PC-9 (cell line): ENCODE measurements at regions not wholly inside any gene's neighbourhood (a gene's known extent, or its start where the extent isn't known, plus 50 kb on each side); places are given as distances from the start of the nearest gene placed in this dataset.

Experiments used
- BruUV-seq: library from RNA; stranded (reverse); fragments of 400-500 nt; replicated peaks from 2 replicates; lab custom pipeline; 2021; lab: Mats Ljungman, UMichigan
- CTCF ChIA-PET: fragments of 300-600 bp; sonication (Branson Sonifier 250); formaldehyde crosslinking; loops from one replicate; lab custom pipeline; 2022; ENCODE audit warnings: antibody characterized with exemption; lab: Charles Lee
- POLR2A ChIA-PET: fragments of 300-600 bp; sonication (Branson Sonifier 250); formaldehyde crosslinking; loops from one replicate; lab custom pipeline; 2022; ENCODE audit warnings: antibody characterized with exemption; ENCODE audit not compliant: unreplicated experiment; lab: Charles Lee
- DNase-seq, 2 experiments: peaks; one replicate each; pipeline versions ENCODE4 v3.0.0 to v3.0.0-alpha.2; 2015 to 2022; ENCODE audit warnings: mixed read lengths in 1 of 2
- H2AFZ ChIP-seq: fragments of 200-600 bp; sonication (generic); 2 replicates; pipeline ENCODE4 v1.8.1; 2017; ENCODE audit warnings: antibody characterized with exemption
- H3F3A ChIP-seq: fragments of 200-600 bp; sonication (generic); 2 replicates; pipeline ENCODE4 v1.8.1; 2017; ENCODE audit warnings: antibody characterized with exemption, mild to moderate bottlenecking, low read depth; ENCODE audit not compliant: insufficient read depth
- H3K27ac ChIP-seq: fragments of 200-600 bp; sonication (generic); 2 replicates; pipeline ENCODE4 v1.6.1; 2016; ENCODE audit warnings: mixed run types
- H3K27me3 ChIP-seq: fragments of 200-600 bp; sonication (generic); 2 replicates; pipeline ENCODE4 v1.6.1; 2016; ENCODE audit warnings: low read depth, mixed run types; ENCODE audit not compliant: insufficient read depth
- H3K36me3 ChIP-seq: fragments of 200-600 bp; sonication (generic); 2 replicates; pipeline ENCODE4 v1.6.1; 2016; ENCODE audit warnings: low read depth, mixed run types
- H3K4me1 ChIP-seq: fragments of 200-600 bp; sonication (generic); replicated peaks from 2 replicates; pipeline ENCODE4 v1.6.1; 2016; ENCODE audit warnings: mixed run types; ENCODE audit not compliant: insufficient read depth
- H3K4me2 ChIP-seq: fragments of 200-600 bp; sonication (generic); 2 replicates; pipeline ENCODE4 v1.6.1; 2017; ENCODE audit warnings: mixed run types
- H3K4me3 ChIP-seq: fragments of 200-600 bp; sonication (generic); 2 replicates; pipeline ENCODE4 v1.6.1; 2016; ENCODE audit warnings: mixed run types
- H3K79me2 ChIP-seq: fragments of 200-600 bp; sonication (generic); 2 replicates; pipeline ENCODE4 v1.6.1; 2017; ENCODE audit warnings: low read depth, mixed run types
- H3K9me2 ChIP-seq: fragments of 200-600 bp; sonication (generic); 2 replicates; pipeline ENCODE4 v1.8.1; 2017; ENCODE audit warnings: mild to moderate bottlenecking; ENCODE audit not compliant: insufficient read depth
- H3K9me3 ChIP-seq: fragments of 200-600 bp; sonication (generic); 2 replicates; pipeline ENCODE4 v1.8.1; 2016; ENCODE audit warnings: low read depth; ENCODE audit not compliant: insufficient read depth
- H4K20me1 ChIP-seq: fragments of 200-600 bp; sonication (generic); 2 replicates; pipeline ENCODE4 v1.8.1; 2017; ENCODE audit not compliant: insufficient read depth
- EZH2 ChIP-seq: fragments of 200-600 bp; sonication (generic); IDR thresholded peaks from 2 replicates; pipeline ENCODE4 v1.8.0; 2017; ENCODE audit warnings: antibody characterized with exemption, low read depth
- intact Hi-C: fragments of 100-400 bp; cut with micrococcal nuclease; formaldehyde crosslinking; loops from one replicate; pipeline ENCODE4 v1.10.0; 2022; ENCODE audit not compliant: unreplicated experiment
- TF ChIP-seq, protein P1 (sequence below): fragments of 200-600 bp; sonication (generic); conservative IDR thresholded peaks from 2 replicates; pipeline ENCODE4 v1.6.1; 2017; ENCODE audit warnings: mixed run types, antibody characterized with exemption, mild to moderate bottlenecking, moderate library complexity

DNA sequence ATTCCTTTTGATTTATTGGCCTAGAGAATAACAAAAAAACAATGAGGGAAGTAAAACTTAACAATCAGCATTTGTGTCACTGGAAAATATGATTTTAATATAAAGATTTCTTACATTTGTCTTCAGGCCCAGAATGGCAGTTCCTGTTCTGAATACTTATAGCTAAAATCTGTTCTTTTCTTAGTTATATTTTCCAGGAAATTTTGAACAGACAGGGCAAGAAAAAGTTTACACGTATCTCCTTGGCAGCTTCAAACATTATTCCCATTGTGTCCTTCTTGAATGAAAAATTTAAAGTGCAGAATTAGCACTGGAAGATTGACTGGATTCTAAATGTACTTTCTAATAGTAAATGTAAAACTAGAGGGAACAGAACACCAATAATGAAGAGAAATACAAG, 1454.0 kb upstream of the PIK3C3 start:
- no peaks in the 10 kb centered on the region for H3K36me3 ChIP-seq
- no peaks in the 10 kb centered on the region for H3F3A ChIP-seq
- no peaks in the 10 kb centered on the region for H3K27me3 ChIP-seq
- H3K9me3 ChIP-seq = no peaks in the 10 kb centered on the region
- TF ChIP-seq EZH2 = no peak
- TF ChIP-seq, protein P1, sequence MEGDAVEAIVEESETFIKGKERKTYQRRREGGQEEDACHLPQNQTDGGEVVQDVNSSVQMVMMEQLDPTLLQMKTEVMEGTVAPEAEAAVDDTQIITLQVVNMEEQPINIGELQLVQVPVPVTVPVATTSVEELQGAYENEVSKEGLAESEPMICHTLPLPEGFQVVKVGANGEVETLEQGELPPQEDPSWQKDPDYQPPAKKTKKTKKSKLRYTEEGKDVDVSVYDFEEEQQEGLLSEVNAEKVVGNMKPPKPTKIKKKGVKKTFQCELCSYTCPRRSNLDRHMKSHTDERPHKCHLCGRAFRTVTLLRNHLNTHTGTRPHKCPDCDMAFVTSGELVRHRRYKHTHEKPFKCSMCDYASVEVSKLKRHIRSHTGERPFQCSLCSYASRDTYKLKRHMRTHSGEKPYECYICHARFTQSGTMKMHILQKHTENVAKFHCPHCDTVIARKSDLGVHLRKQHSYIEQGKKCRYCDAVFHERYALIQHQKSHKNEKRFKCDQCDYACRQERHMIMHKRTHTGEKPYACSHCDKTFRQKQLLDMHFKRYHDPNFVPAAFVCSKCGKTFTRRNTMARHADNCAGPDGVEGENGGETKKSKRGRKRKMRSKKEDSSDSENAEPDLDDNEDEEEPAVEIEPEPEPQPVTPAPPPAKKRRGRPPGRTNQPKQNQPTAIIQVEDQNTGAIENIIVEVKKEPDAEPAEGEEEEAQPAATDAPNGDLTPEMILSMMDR = no peak
- no peak overlapping the region for H3K4me2 ChIP-seq
- ChIA-PET CTCF (no interaction called here), POLR2A (interaction anchor here (0.6 kb wide), 1 partner anchor 78 kb away, joined by 5 read pairs; no protein-coding TSS in a partner anchor)
- intact Hi-C loops = no loop called here
- no peaks in the 10 kb centered on the region for H4K20me1 ChIP-seq
- no peaks in the 10 kb centered on the region for H3K79me2 ChIP-seq
- H2AFZ ChIP-seq = no peak overlapping the region
- no peaks in the 10 kb centered on the region for H3K4me1 ChIP-seq
- no peak overlapping the region for H3K4me3 ChIP-seq
- no TSS peak for BruUV-seq
- H3K27ac ChIP-seq = no peak overlapping the region
- no peaks in the 10 kb centered on the region for H3K9me2 ChIP-seq
- DNase-seq = no peak

GRCh38 chr18:40494603-40495002, 1460.4 kb upstream of the PIK3C3 start:
- Histone ChIP-seq H3K4me1 (no peaks in the 10 kb centered on the region), H4K20me1 (no peaks in the 10 kb centered on the region), H3F3A (no peaks in the 10 kb centered on the region), H3K27ac (no peak overlapping the region), H2AFZ (no peak overlapping the region), H3K36me3 (no peaks in the 10 kb centered on the region), H3K79me2 (no peaks in the 10 kb centered on the region), H3K27me3 (no peaks in the 10 kb centered on the region), H3K9me3 (no peaks in the 10 kb centered on the region), H3K4me3 (no peak overlapping the region), H3K4me2 (no peak overlapping the region), H3K9me2 (no peaks in the 10 kb centered on the region)
- CTCF ChIA-PET = no interaction called here
- POLR2A ChIA-PET = no interaction called here
- TF ChIP-seq, protein P1 = no peak
- no peak for TF ChIP-seq EZH2
- DNase-seq = no peak
- intact Hi-C loops = no loop called here
- no TSS peak for BruUV-seq

GRCh38 chr18:40493316-40493715, 1461.7 kb upstream of the PIK3C3 start:
- intact Hi-C loops = no loop called here
- CTCF ChIA-PET = no interaction called here
- Histone ChIP-seq H3K79me2 (no peaks in the 10 kb centered on the region), H3K9me2 (no peaks in the 10 kb centered on the region), H3K36me3 (no peaks in the 10 kb centered on the region), H3K27me3 (no peaks in the 10 kb centered on the region), H3F3A (no peaks in the 10 kb centered on the region), H3K9me3 (no peaks in the 10 kb centered on the region), H3K4me3 (no peak overlapping the region), H4K20me1 (no peaks in the 10 kb centered on the region), H3K4me2 (no peak overlapping the region), H3K4me1 (no peaks in the 10 kb centered on the region), H3K27ac (no peak overlapping the region), H2AFZ (no peak overlapping the region)
- no peak for TF ChIP-seq EZH2
- TF ChIP-seq, protein P1 = no peak
- DNase-seq = no peak
- BruUV-seq = no TSS peak
- POLR2A ChIA-PET = no interaction called here
